Stimulated activated CD4-positive, alpha-beta T cell treated with anti-CD3 and anti-CD28 coated beads, Interleukin-1b, Interleukin-23, amount 100 ng/mL, for 1 hour (primary cell): ENCODE measurements at regions not wholly inside any gene's neighbourhood (a gene's known extent, or its start where the extent isn't known, plus 50 kb on each side); places are given as distances from the start of the nearest gene placed in this dataset.

ENCODE experiments used
- DNase-seq, 2 donors: peaks; one replicate each; pipeline ENCODE4 v3.0.0-alpha.2; 2020; ENCODE audit warnings: low read depth in 2 of 2

DNA sequence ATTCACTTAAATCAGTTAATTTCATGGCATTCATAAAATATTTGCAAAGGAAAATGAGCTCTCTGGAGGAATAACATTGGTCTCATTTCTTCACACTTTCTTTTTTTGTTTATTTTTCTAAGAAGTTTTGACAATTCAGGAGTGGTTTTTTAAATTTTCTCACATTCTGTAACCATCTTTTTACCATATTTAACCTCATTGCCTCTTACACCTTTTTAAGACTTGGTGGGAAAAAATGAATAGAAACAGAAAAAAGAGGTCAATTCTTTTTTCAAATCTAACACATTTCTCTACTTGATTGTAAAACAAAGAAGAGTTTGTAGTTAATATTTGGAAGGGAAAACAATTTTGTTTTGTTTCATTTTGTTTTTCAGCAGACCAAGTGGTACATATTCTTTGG is 1034.7 kb upstream of the RAG2 start:
- DNase-seq, result no peak

DNA sequence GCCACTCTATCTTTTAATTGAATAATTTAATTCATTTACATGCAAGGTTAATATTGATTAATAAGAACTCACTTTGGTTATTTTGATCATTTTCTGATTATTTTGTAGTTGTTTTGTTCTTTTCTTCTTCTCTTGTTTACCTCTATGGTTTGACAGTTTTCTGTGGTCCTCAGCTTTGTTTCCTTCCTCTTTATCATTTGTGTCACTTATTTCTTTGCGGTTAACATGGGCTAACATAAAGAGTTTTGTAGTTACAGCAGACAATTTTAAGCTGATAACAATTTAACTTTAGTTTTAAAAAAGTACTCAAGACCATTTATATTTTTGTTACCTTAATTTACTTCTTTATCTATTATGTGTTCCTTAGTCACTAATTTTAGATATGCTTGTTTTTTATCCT is 1032.8 kb upstream of the RAG2 start:
- no peak for DNase-seq

DNA sequence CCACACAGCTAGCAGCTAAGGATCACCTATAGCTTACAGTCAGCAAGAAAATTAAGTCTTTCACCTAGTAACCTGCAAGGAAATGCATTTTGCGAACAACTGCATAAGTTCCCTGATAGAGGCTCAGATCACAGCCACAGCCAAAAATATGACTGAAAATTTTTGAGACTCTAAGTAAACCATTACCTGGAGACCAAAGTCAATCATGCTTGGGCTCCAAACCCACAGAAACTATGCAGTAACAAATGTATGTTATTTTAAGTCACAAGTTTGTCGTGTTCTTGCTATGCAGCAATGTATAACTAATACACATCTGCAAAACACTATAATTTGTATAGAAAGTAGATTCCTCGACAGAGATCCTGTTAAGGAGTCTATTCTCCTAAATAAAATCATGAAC is 1025.7 kb upstream of the RAG2 start:
- DNase-seq, result no peak

DNA sequence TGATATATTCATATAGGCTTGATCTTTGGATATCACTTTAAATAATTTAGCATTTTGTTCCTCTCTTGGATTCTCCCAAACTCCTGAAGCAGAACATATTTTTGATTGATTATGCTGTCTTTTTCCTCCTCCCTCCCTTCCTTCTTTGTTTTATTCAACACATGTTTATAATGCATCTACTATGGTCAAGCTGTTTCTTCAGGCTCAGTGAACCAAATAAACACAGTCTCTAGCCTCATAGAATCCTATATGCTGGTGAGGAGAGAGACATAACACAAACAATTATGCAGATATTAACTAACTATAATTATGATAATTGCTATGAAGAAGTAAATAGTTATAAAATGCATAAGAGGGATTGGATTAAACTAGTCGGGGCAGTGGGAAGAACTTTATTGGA is 1023.6 kb upstream of the RAG2 start:
- DNase-seq, result no peak

DNA sequence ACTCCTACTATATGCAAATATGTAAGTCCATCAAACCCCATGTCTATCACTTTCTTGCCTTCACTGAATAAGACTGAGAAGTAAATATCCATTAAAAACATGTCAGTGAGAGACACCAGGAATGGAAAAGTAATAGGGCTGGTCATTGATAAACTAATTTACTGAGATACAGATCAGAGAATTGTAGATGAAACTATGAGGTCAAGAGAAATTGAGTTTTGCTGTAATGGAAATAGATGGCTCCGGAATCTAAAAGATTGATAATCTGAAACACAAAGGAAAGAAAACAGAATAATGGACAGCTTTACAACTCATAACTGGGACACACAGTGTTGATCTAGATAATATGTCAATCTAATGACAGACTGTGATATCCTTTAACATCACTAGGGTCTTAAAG is 1018.3 kb upstream of the RAG2 start:
- no peak for DNase-seq

DNA sequence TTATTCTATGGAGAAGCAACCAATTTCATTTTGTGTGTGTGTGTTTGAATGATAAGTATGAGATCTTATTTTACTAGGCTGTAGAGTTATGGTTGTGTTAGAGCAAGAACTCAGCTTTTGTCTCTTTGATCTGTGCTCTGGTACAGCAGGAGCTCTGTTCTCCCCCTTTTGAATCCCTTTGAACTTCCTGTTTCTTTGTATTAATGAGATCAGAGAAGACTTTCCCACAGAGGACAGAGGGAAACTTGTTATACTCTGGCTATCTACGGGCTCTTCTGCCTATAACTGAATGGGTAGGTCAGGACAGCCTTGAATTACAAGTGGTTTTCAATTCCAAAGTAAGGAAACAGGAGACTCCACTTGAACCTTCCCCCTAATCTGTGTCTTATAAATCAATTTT is 1015.0 kb upstream of the RAG2 start:
- DNase-seq, result no peak

DNA sequence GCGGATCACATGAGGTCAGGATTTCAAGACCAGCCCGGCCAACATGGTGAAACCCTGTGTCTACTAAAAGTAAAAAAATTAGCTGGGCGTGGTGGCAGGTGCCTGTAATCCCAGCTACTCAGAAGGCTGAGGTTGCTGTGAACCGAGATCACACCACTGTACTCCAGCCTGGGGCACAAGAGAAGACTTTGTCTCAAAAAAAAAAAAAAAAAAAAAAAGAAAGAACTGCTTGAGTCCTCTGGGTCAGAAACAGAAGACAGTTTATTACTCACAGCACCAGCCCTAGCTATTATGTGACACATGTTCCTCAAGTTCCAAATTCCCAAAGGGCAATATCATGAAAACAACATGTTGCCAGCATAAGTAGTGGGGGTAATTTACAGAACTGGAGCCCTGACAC is 1014.1 kb upstream of the RAG2 start:
- DNase-seq, result no peak

DNA sequence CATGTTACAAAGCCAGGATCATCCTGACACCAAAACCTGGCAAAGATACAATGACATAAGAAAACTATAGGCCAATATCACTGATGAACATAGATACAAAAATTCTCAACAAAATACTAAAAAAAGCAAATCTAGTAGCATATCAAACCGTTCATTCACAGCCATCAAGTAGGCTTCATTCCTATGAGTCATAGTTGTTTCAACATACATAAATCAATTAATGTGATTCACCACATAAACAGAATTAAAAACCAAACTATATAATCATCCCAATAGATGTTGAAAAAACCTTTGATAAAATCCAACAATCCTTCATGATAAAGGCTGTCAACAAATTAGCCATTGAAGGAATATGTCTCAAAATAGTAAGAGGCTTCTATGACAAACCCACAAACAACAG is 1007.2 kb upstream of the RAG2 start:
- no peak for DNase-seq

DNA sequence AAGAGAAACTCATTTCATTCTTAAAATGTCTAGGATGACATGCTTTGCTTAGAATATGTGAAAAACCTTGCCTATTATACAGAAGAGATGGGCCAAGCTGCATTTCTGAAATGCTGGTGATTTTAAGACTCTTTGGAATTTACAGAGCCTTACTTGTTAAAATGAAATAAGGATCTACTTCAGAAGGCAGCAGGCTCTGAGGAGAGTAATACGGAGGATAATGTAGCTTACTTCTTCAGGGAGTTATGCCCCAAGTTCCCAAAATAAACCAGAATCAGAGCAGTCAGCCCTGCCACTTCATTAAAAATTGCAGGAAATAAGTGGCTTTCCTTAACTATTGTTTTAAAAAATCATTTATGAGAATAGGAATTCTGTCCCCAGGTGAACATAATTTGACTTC is 1000.3 kb upstream of the RAG2 start:
- DNase-seq, result no peak

DNA sequence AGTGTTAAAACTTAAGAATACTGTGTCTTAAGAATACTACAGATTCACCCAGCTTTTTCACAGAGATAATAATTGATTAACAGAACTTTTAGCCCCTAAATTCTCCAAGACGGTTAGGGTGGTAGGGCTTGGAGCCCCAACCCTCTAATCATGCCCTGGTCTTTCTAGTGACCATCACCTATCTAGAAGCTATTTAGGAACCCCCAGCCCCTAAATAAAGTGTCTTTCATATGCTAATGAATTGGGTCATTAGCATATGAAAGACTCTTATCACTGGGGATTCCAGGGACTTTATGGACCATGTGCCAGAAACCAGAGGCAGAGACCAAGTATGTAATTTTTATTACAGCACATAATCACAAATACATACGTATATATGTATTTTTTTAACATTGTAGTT is 999.7 kb upstream of the RAG2 start:
- no peak for DNase-seq

DNA sequence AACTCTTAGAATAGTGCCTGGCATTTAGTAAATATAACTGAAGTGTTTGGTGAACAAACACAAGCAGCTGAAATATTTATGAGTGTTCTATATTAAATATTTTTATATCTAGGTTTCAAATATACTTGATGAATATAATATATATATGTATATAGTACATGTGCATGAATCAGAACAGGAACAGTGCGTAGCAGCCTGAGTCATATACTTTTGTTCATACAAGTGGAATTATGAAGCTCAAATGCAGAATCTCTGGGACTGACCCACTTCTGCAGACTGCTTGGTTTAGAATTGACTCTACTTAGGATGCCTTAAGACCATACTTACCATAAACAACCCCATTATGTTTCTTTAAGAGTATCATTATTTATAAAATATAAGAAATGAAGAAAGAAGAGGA is 997.8 kb upstream of the RAG2 start:
- DNase-seq, result no peak

DNA sequence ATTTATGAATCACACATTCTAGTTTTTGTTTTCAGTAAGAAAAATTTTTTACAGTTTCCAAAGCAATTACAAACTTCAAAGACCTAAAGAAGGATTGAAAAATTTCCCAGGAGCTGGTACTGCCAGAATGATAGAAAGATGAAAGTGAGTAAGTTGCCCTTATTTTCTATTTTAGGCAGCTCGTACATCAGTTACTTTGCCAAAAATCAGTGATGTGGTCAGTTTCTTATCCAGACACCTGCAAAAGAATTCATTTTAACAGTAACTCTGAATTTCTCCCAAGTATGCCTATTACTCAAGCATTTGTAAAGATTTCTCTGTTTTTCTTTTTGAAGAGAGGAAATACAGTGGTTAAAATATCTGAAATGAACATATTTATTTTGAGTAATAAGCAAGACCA is 976.3 kb upstream of the RAG2 start:
- DNase-seq, result no peak

DNA sequence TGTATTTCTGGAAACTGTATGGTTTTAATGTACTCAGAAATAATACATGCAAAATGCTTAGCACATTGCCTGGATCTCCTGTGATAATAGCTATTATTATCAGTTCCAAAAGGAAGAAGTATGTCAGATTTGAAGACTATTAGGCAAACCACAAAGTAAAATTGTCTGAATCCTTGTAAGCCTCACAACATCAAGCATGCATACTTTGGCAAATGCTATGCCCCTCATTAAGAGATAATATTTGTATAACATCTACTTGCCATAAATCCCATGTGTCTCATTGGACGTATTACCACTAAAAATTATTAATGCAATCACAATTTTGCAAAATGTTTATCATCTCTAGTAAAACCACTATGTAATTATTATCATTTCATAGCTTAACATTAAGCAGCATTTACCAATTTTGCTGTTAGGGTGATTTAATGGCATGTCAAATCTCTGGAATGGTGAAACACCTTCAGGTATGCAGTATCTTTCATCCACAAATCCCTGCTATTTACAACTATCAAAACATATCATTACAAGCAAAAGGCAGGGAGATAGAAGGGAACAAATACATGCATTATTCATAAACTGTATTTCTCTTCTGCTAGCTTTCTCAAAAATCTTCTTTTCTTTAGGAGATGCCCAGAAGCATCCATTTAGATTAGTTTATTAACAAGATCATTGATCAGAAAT is 974.6 kb upstream of the RAG2 start:
- no peak for DNase-seq

DNA sequence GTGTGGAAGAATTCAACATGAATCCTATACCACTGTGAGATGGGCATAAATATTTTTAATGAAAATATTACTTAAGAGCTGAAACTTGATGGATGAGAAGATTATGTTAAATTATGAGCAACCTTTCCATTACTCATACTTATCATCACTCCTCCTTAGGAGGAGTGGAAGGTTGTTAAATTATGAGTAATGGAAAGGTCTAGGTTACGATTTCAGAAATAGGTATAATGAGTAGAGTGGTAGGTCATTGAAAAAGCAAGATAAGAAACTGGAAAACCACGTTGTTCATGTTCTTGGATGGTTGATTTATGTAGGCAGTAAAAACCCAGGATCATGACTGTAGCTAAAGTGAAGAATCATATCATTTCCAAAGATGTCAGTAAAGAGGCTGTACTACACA is 973.2 kb upstream of the RAG2 start:
- DNase-seq, result no peak

DNA sequence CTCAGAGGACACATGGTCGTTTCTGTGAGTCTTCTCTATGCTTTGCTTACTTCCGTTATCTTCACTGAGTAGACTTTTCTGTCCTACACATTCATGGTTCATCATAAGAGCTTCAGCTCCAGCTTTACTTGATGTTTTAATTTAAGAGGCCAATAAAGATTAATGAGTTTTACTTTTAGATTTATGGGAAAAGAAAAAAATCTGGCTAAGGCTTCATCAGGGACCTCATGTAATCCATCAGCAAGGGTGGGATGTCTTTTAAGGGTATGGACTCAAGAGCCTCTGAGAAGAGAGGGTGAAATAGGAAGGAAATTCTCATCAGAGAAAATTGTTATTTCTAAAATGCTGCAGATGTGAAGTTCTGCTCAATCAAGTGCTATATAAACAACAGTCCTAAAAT is 963.0 kb upstream of the RAG2 start:
- no peak for DNase-seq

DNA sequence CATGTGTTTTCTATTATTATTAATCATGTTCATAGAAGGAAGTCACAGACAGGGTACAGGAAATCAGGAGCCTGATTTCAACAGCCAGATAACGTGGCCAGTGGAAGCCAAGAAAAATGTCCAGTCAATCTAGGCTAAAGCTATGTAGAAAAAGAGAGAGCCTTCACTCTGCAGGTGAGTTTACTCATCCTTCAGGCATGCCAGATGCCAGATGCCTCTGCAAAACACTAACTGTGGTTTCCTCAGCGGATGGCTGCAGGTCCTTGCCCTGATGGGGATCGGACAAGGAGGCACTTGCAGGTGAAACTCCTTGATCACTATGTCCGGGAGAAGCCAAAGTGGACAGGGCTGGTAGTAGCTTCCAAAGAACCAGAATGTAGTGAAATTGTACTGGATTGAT is 962.3 kb upstream of the RAG2 start:
- no peak for DNase-seq

DNA sequence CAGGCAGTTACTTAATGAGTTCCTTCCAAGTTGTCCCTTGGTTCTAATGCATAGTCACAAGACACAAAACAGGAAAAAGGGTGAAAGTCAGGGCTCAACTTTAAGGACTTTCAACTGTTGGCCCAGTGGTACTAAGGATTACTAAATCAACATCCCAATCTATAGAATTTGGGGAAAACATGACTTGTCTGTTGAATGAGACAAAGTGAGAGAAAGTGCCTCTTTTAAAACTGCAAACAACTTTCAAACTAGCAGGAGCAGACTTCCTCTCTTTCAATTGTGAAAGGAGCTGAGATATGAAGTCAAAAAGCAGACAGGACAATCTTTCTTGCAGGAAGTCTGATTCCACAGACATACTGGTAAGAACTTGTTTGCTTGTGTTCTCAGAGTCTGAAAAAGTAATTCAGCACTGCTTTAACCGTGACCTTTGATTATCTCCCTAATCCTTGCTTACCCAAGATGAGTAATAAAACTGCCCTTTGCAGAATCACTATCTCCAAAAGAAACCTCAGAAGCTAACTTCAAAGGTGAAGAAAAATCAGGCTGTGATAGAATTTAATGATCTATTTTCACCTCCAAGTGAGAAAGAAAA is 960.7 kb upstream of the RAG2 start:
- DNase-seq, result no peak

DNA sequence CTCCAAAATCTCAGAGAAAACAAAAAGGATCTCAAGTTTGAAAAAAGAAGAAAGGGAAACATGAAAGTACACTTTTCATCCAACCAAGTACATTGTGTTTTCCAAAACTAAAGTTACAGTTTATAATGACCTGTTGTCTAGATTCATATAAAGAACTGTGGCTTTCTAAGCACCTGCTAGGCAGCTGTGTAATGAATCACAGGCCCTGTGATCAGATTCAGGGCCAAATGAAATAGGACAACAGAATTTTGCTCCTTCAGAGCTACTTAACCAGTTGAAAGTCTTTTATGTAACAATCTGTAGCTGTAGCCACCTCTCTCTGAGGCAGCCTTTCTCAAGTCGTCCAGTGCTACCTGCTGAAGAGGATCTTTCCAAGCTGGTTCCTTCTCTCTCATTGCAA is 960.0 kb upstream of the RAG2 start:
- DNase-seq, result no peak

DNA sequence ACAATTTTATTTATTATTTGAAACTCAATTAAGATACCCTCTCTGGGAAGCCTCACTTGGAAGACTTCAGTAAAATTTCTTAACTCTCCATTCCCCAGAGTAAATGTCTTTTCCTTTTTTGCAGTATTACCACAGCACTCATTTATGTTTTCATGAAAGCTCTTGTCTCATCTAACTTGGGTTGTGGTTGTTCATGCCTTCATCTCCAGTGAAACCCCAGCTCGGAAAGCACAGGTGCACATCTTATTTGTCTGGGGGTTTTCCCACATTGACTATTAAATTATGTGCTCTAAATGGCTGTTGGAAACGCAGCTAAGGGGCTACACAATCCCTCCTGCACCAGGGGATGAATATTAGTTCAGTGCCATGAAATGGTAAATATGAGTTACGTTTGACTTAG is 954.2 kb upstream of the RAG2 start:
- no peak for DNase-seq

DNA sequence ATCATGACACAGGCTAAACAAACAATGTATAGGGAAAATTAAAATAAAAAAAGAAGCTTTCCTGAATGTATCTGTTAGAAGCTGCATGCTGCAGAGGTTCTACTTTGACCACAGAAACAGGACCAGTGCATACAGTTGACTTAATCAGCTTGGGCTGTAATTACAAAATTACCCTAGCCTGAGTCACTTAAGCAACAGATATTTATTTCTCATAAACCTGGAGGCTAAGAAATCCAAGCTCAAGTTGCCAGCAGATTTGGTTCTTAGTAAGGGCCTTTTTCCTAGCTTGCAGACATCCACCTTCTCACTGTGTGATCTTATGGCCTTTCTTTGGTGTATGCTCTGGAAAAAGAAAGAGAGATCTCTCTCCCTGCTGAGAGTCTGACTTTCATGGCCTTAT is 946.5 kb upstream of the RAG2 start:
- DNase-seq, result no peak

DNA sequence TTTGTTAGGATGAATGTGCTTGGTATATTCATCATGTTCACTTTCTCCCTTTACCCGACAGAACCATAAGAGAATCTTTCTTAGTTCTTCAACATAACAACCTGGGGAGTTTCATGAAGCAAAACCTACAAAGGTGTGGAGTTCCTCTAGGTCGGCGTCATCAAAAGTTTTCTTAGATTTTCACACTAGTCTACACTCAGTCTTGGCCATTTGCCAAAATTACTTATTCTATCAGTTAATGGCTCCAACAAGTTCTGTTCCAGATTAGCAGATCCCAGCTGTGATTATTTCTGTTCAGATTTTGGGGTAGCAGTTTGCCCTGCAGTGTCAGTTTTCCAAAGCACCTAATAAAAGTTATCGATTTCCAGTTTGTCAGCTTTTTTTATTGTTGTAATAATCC is 935.8 kb upstream of the RAG2 start:
- DNase-seq, result no peak

DNA sequence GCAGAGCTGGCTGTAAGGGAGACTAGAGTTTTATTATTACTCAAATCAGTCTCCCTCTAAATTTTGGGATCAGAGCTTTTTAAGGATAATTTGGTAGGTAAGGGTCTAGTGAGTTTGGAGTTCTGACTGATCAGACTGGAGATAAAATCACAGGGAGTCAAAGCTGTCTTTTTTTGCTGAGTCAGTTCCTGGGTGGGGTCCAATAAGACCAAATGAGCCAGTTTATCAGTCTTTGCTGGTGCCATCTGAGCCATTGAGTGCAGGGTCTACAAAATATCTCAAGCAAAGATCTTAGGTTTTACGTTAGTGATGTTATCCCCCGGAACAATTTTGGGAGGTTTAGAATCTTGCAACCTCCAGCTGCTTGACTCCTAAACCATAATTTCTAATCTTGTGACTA is 935.1 kb upstream of the RAG2 start:
- DNase-seq, result no peak

DNA sequence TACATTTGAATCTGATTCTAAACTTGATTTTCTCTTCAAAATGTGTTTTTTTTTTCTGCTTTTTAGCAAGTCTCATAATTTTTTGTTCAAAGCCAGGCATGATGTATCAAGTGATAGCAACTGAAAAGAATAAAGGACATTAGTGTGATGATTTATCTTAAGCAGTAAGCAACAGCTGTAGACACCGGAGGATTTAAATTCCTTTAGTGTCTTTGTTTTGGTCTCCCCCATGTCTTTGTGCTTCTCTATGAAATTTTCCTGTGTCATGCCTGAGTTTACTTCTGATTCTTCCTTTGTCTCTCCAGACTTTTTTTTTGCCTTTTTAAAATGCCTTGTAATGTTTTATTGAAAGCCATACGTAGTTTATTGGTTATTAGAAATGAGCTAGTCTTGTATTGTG is 934.2 kb upstream of the RAG2 start:
- no peak for DNase-seq

DNA sequence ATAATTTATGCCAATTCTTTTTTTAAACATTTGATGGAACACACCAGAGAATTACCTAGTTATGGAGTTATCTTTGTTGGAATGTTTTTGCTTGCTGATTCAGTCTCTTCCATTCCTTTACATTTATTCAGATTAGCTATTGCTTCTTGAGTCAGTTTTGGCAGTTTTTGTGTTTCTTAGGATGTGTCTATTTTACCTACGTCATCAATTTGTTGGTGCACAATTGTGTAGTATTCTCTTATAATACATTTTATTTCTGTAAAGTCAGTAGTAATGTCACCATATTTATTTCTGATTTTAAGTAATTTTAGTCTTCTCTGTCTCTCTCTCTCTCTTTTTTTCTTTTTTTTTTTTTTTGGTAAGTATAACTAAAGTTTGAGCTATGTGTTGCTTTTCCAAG is 929.5 kb upstream of the RAG2 start:
- DNase-seq, result no peak
